ENCODE measurements at regions not wholly inside any gene's neighbourhood (a gene's known extent, or its start where the extent isn't known, plus 50 kb on each side); places are given as distances from the start of the nearest gene placed in this dataset.
"Not testable (repeated sequence)": the region's sequence is repeated elsewhere in the genome, so short reads cannot be mapped to it uniquely, and the experiment has no call there.

- Mint-ChIP-seq H3K4me3 (no peak overlapping the region), H3K27me3 (no peaks in the 10 kb centered on the region), H3K9me3 (peaks cover 2 to 9% (median 3%) of the 10 kb centered on the region in 3 donors), H3K4me1 (no peaks in the 10 kb centered on the region), H3K36me3 (no peaks in the 10 kb centered on the region), H3K27ac (no peak overlapping the region)
Measured at GRCh38 chr6:103798166-103798565, 1061.6 kb downstream of the HACE1 start.

- H3K9me3 Mint-ChIP-seq = peaks cover 2 to 6% (median 3%) of the 10 kb centered on the region in 3 donors
- no peaks in the 10 kb centered on the region for H3K4me1 Mint-ChIP-seq
- no peaks in the 10 kb centered on the region for H3K27me3 Mint-ChIP-seq
- H3K4me3 Mint-ChIP-seq = no peak overlapping the region
- no peak overlapping the region for H3K27ac Mint-ChIP-seq
- H3K36me3 Mint-ChIP-seq = no peaks in the 10 kb centered on the region
Measured at GRCh38 chr6:103797738-103798137, 1062.0 kb downstream of the HACE1 start.

GRCh38 chr6:103791458-103791857 is 1068.3 kb downstream of the HACE1 start:
- Mint-ChIP-seq H3K36me3 (no peaks in the 10 kb centered on the region), H3K4me1 (no peaks in the 10 kb centered on the region), H3K27ac (no peak overlapping the region), H3K4me3 (no peak overlapping the region), H3K27me3 (no peaks in the 10 kb centered on the region), H3K9me3 (peaks cover 5 to 15% (median 7%) of the 10 kb centered on the region in 3 donors)

- no peak overlapping the region for H3K27ac Mint-ChIP-seq
- H3K9me3 Mint-ChIP-seq = peaks cover 0 to 5% (median 3%) of the 10 kb centered on the region in 3 donors
- no peaks in the 10 kb centered on the region for H3K4me1 Mint-ChIP-seq
- H3K4me3 Mint-ChIP-seq = no peak overlapping the region
- H3K36me3 Mint-ChIP-seq = no peaks in the 10 kb centered on the region
- no peaks in the 10 kb centered on the region for H3K27me3 Mint-ChIP-seq
Measured at GRCh38 chr6:103784117-103784516, 1075.6 kb downstream of the HACE1 start.

GRCh38 chr6:103783329-103783728 is 1076.4 kb downstream of the HACE1 start:
- Mint-ChIP-seq H3K4me1 (no peaks in the 10 kb centered on the region), H3K4me3 (no peak overlapping the region), H3K27me3 (no peaks in the 10 kb centered on the region), H3K9me3 (peaks cover 0 to 5% (median 3%) of the 10 kb centered on the region in 3 donors), H3K27ac (no peak overlapping the region), H3K36me3 (no peaks in the 10 kb centered on the region)

- Mint-ChIP-seq H3K27me3 (no peaks in the 10 kb centered on the region), H3K4me1 (no peaks in the 10 kb centered on the region), H3K9me3 (peaks cover 2 to 5% (median 4%) of the 10 kb centered on the region in 3 donors), H3K27ac (no peak overlapping the region), H3K4me3 (no peak overlapping the region), H3K36me3 (no peaks in the 10 kb centered on the region)
Measured at GRCh38 chr6:103769431-103769830, 1090.3 kb downstream of the HACE1 start.

- no peaks in the 10 kb centered on the region for H3K27me3 Mint-ChIP-seq
- H3K27ac Mint-ChIP-seq = no peak overlapping the region
- H3K36me3 Mint-ChIP-seq = no peaks in the 10 kb centered on the region
- H3K4me3 Mint-ChIP-seq = no peak overlapping the region
- no peaks in the 10 kb centered on the region for H3K4me1 Mint-ChIP-seq
- H3K9me3 Mint-ChIP-seq = no peaks in the 10 kb centered on the region
Measured at GRCh38 chr6:103750603-103751002, 1109.1 kb downstream of the HACE1 start.

- Mint-ChIP-seq H3K27me3 (no peaks in the 10 kb centered on the region), H3K27ac (no peak overlapping the region), H3K9me3 (peaks cover 4 to 5% (median 4%) of the 10 kb centered on the region in 3 donors), H3K4me3 (no peak overlapping the region), H3K4me1 (no peaks in the 10 kb centered on the region), H3K36me3 (no peaks in the 10 kb centered on the region)
Measured at GRCh38 chr6:103734016-103734415, 1125.7 kb downstream of the HACE1 start.

- Mint-ChIP-seq H3K27ac (no peak overlapping the region), H3K27me3 (no peaks in the 10 kb centered on the region), H3K9me3 (peaks cover 2 to 7% (median 6%) of the 10 kb centered on the region in 3 donors), H3K4me3 (no peak overlapping the region), H3K36me3 (no peaks in the 10 kb centered on the region), H3K4me1 (no peaks in the 10 kb centered on the region)
Measured at GRCh38 chr6:103729658-103730057, 1130.1 kb downstream of the HACE1 start.

GRCh38 chr6:103723438-103724322 is 1136.0 kb downstream of the HACE1 start:
- H3K27me3 Mint-ChIP-seq = no peaks in the 10 kb centered on the region
- H3K36me3 Mint-ChIP-seq = no peaks in the 10 kb centered on the region
- H3K9me3 Mint-ChIP-seq = peaks cover 2 to 11% (median 6%) of the 10 kb centered on the region in 3 donors
- no peaks in the 10 kb centered on the region for H3K4me1 Mint-ChIP-seq
- no peak overlapping the region for H3K27ac Mint-ChIP-seq
- no peak overlapping the region for H3K4me3 Mint-ChIP-seq

- Mint-ChIP-seq H3K36me3 (no peaks in the 10 kb centered on the region), H3K4me3 (no peak overlapping the region), H3K27me3 (no peaks in the 10 kb centered on the region), H3K27ac (no peak overlapping the region), H3K4me1 (no peaks in the 10 kb centered on the region), H3K9me3 (peaks cover 2 to 11% (median 6%) of the 10 kb centered on the region in 3 donors)
Measured at GRCh38 chr6:103722683-103723082, 1137.0 kb downstream of the HACE1 start.

- no peaks in the 10 kb centered on the region for H3K36me3 Mint-ChIP-seq
- peaks cover 2 to 11% (median 6%) of the 10 kb centered on the region in 3 donors for H3K9me3 Mint-ChIP-seq
- no peaks in the 10 kb centered on the region for H3K27me3 Mint-ChIP-seq
- H3K4me1 Mint-ChIP-seq = no peaks in the 10 kb centered on the region
- H3K27ac Mint-ChIP-seq = no peak overlapping the region
- no peak overlapping the region for H3K4me3 Mint-ChIP-seq
Measured at GRCh38 chr6:103721923-103722322, 1137.8 kb downstream of the HACE1 start.

- H3K36me3 Mint-ChIP-seq = no peaks in the 10 kb centered on the region
- H3K4me3 Mint-ChIP-seq = no peak overlapping the region
- H3K27me3 Mint-ChIP-seq = no peaks in the 10 kb centered on the region
- no peaks in the 10 kb centered on the region for H3K4me1 Mint-ChIP-seq
- H3K27ac Mint-ChIP-seq = no peak overlapping the region
- H3K9me3 Mint-ChIP-seq = peaks cover 0 to 8% (median 2%) of the 10 kb centered on the region in 3 donors
Measured at GRCh38 chr6:103720393-103720792, 1139.3 kb downstream of the HACE1 start.

- no peak overlapping the region for H3K4me3 Mint-ChIP-seq
- no peaks in the 10 kb centered on the region for H3K27me3 Mint-ChIP-seq
- peaks cover 0 to 8% (median 2%) of the 10 kb centered on the region in 3 donors for H3K9me3 Mint-ChIP-seq
- no peaks in the 10 kb centered on the region for H3K36me3 Mint-ChIP-seq
- no peak overlapping the region for H3K27ac Mint-ChIP-seq
- H3K4me1 Mint-ChIP-seq = no peaks in the 10 kb centered on the region
Measured at GRCh38 chr6:103719545-103719944, 1140.2 kb downstream of the HACE1 start.

GRCh38 chr6:103715269-103715668 is 1144.5 kb downstream of the HACE1 start:
- no peak overlapping the region for H3K27ac Mint-ChIP-seq
- peaks cover 0 to 3% (median 0%) of the 10 kb centered on the region in 3 donors for H3K9me3 Mint-ChIP-seq
- no peaks in the 10 kb centered on the region for H3K36me3 Mint-ChIP-seq
- no peak overlapping the region for H3K4me3 Mint-ChIP-seq
- H3K27me3 Mint-ChIP-seq = no peaks in the 10 kb centered on the region
- no peaks in the 10 kb centered on the region for H3K4me1 Mint-ChIP-seq

- H3K36me3 Mint-ChIP-seq, H3K9me3 Mint-ChIP-seq, H3K4me1 Mint-ChIP-seq, H3K27me3 Mint-ChIP-seq, H3K4me3 Mint-ChIP-seq, H3K27ac Mint-ChIP-seq: not testable (repeated sequence)
Measured at GRCh38 chr6:103709236-103709635, 1150.5 kb downstream of the HACE1 start.
